Right atrium auricular region (tissue), 2 donors: ENCODE measurements at regions not wholly inside any gene's neighbourhood (a gene's known extent, or its start where the extent isn't known, plus 50 kb on each side); places are given as distances from the start of the nearest gene placed in this dataset.

Experiments
- DNase-seq: peaks from one replicate; pipeline ENCODE4 v3.0.0-alpha.2; 2019; ENCODE audit warnings: low spot score
- H3K27ac ChIP-seq, 2 donors: fragments of 200-600 bp; sonication (generic); 1 replicate in 1 of 2; 2 replicates in 1 of 2; pipeline ENCODE4 v1.5.1; 2016 to 2019
- H3K27me3 ChIP-seq, 2 donors: fragments of 200-600 bp; sonication (generic); one replicate each; pipeline versions ENCODE4 v1.5.1 to v1.6.0; 2017 to 2019
- H3K36me3 ChIP-seq: fragments of 200-600 bp; sonication (generic); one replicate; pipeline ENCODE4 v1.5.1; 2016
- H3K4me1 ChIP-seq, 2 donors: fragments of 200-600 bp; sonication (generic); one replicate each; pipeline versions ENCODE4 v1.5.1 to v1.6.0; 2017 to 2019
- H3K4me3 ChIP-seq, 2 donors: fragments of 200-600 bp; sonication (generic); 1 replicate in 1 of 2; 2 replicates in 1 of 2; pipeline ENCODE4 v1.5.1; 2017 to 2019; ENCODE audit warnings: mild to moderate bottlenecking in 1 of 2, moderate library complexity in 1 of 2
- H3K9me3 ChIP-seq, 2 donors: fragments of 200-600 bp; sonication (generic); one replicate each; pipeline ENCODE4 v1.5.1; 2019
- CTCF ChIP-seq, 2 donors: fragments of 200-600 bp; sonication (generic); IDR thresholded peaks; one replicate each; pipeline ENCODE4 v1.5.1; 2019; ENCODE audit warnings: antibody characterized with exemption in 2 of 2

GRCh38 chr2:161102770-161103450 lies 57.3 kb upstream of the TANK start:
- no peak overlapping the region for H3K4me3 ChIP-seq
- DNase-seq, result no peak
- H3K9me3 ChIP-seq, result no peaks in the 10 kb centered on the region
- H3K27ac ChIP-seq, result no peak overlapping the region
- no peaks in the 10 kb centered on the region for H3K4me1 ChIP-seq
- no peak for TF ChIP-seq CTCF (IDR thresholded peaks at IDR 0.05)
- no peaks in the 10 kb centered on the region for H3K27me3 ChIP-seq
- H3K36me3 ChIP-seq, result no peaks in the 10 kb centered on the region

GRCh38 chr2:161103451-161103831 lies 56.8 kb upstream of the TANK start:
- Histone ChIP-seq H3K4me1 (no peaks in the 10 kb centered on the region), H3K4me3 (no peak overlapping the region), H3K9me3 (no peaks in the 10 kb centered on the region), H3K27ac (no peak overlapping the region), H3K36me3 (no peaks in the 10 kb centered on the region), H3K27me3 (no peaks in the 10 kb centered on the region)
- no peak for TF ChIP-seq CTCF (IDR thresholded peaks at IDR 0.05)
- no peak for DNase-seq

- H3K36me3 ChIP-seq, result no peaks in the 10 kb centered on the region
- H3K4me1 ChIP-seq, result no peaks in the 10 kb centered on the region
- no peak for DNase-seq
- no peak for TF ChIP-seq CTCF (IDR thresholded peaks at IDR 0.05)
- no peaks in the 10 kb centered on the region for H3K27me3 ChIP-seq
- no peak overlapping the region for H3K27ac ChIP-seq
- H3K4me3 ChIP-seq, result no peak overlapping the region
- no peaks in the 10 kb centered on the region for H3K9me3 ChIP-seq
Observed at GRCh38 chr2:161104054-161104553, 56.1 kb upstream of the TANK start.

- H3K36me3 ChIP-seq, result no peaks in the 10 kb centered on the region
- no peaks in the 10 kb centered on the region for H3K9me3 ChIP-seq
- no peak for TF ChIP-seq CTCF (IDR thresholded peaks at IDR 0.05)
- no peak overlapping the region for H3K27ac ChIP-seq
- DNase-seq, result no peak
- no peaks in the 10 kb centered on the region for H3K27me3 ChIP-seq
- H3K4me3 ChIP-seq, result no peak overlapping the region
- H3K4me1 ChIP-seq, result no peaks in the 10 kb centered on the region
Observed at GRCh38 chr2:161107265-161107664, 53.0 kb upstream of the TANK start.
